Activated CD4-positive, alpha-beta memory T cell treated with anti-CD3 and anti-CD28 coated beads for 36 hours (primary cell): ENCODE measurements at regions not wholly inside any gene's neighbourhood (a gene's known extent, or its start where the extent isn't known, plus 50 kb on each side); places are given as distances from the start of the nearest gene placed in this dataset.
"Not testable (repeated sequence)": the region's sequence is repeated elsewhere in the genome, so short reads cannot be mapped to it uniquely, and the experiment has no call there.

Experiments used
- CTCF ChIA-PET: fragments of 350-600 bp; sonication (Branson Sonifier 250); formaldehyde crosslinking; loops from one replicate; lab custom pipeline; 2021; ENCODE audit warnings: antibody characterized with exemption, inconsistent platforms; lab: Charles Lee
- POLR2A ChIA-PET: fragments of 350-600 bp; sonication (Branson Sonifier 250); formaldehyde crosslinking; loops from one replicate; lab custom pipeline; 2021; ENCODE audit warnings: antibody characterized with exemption; lab: Charles Lee
- DNase-seq: peaks from one replicate; pipeline ENCODE4 v3.0.0-alpha.2; 2020
- H3K27ac Mint-ChIP-seq: one replicate; pipeline ENCODE4 v1.8.0; 2021; ENCODE audit warnings: mixed read lengths
- H3K27me3 Mint-ChIP-seq: one replicate; pipeline ENCODE4 v1.8.0; 2021; ENCODE audit warnings: mixed read lengths
- H3K36me3 Mint-ChIP-seq: one replicate; pipeline ENCODE4 v1.8.0; 2021; ENCODE audit warnings: mixed read lengths
- H3K4me1 Mint-ChIP-seq: one replicate; pipeline ENCODE4 v1.8.0; 2021; ENCODE audit warnings: low read depth, mixed read lengths
- H3K4me3 Mint-ChIP-seq: one replicate; pipeline ENCODE4 v1.8.0; 2021; ENCODE audit warnings: mild to moderate bottlenecking, mixed read lengths
- H3K9me3 Mint-ChIP-seq: one replicate; pipeline ENCODE4 v1.8.0; 2021; ENCODE audit warnings: mixed read lengths
- intact Hi-C: fragments of 100-400 bp; cut with micrococcal nuclease; formaldehyde crosslinking; loops from one replicate; pipeline ENCODE4 v1.15.1; 2023

DNA sequence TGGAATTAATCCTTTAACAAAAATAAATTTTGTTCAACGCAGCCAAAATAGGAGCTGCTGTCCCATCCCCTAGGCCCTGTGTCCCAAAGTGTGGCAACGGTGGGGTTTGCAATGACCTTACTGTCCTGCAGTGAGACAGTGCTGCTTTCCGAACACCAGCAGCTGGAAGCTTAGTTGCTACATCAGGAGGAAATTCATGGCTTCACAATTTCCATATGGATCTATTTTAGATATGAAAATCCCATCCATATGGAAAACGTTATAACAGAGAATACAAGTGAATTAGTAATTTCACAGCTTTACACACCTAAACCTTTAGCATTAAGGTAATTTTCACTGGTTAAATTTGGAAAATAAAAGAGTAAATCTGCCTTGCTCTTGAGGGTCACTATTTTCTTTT is 396.3 kb upstream of the TENM3 start:
- ChIA-PET POLR2A (no interaction called here), CTCF (no interaction called here)
- intact Hi-C loops: no loop called here
- Mint-ChIP-seq H3K4me3 (no peak overlapping the region), H3K4me1 (no peaks in the 10 kb centered on the region), H3K27ac (no peak overlapping the region), H3K27me3 (no peaks in the 10 kb centered on the region), H3K9me3 (peaks cover 5% of the 10 kb centered on the region), H3K36me3 (no peaks in the 10 kb centered on the region)
- no peak for DNase-seq

DNA sequence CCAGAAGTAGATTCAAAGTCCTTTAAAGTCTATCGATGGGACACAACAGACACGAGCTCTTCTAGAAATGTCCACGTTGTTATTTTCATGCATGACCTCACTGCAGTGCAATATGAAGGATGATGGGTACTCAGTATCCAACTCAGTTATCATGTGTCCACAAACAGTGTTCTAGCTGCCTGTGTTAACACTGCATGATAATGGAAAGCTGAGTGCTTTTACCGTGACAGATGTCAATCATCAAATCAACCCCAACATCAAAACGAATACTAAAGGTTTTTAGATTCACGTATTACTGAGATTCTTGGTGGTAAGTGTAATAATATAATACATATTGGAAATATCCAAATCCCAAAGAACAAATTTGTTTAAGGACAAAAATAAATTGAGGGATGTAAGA is 394.8 kb upstream of the TENM3 start:
- ChIA-PET CTCF (no interaction called here), POLR2A (no interaction called here)
- Mint-ChIP-seq H3K9me3 (peaks cover 5% of the 10 kb centered on the region), H3K4me1 (no peaks in the 10 kb centered on the region), H3K27ac (no peak overlapping the region), H3K36me3 (no peaks in the 10 kb centered on the region), H3K4me3 (no peak overlapping the region), H3K27me3 (no peaks in the 10 kb centered on the region)
- intact Hi-C loops: no loop called here
- DNase-seq: no peak

DNA sequence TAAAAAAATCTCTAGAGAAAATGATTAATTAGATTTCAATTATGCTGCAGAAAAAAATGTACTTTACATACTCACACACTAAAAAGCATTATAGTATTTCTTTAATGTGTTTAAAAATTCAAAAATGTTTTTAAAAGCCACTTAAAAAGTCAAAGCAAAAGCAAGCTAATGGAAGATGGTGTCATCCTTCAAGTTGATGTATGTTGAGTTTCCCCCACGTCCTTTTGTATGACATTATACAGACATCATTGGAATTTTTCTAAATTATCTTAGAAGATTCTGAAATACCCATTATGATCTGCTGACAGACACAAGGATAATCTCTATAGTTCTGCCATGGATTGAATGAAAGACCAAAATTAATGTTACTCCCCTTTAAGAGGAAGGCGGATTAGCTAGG is 393.7 kb upstream of the TENM3 start:
- ChIA-PET POLR2A (no interaction called here), CTCF (no interaction called here)
- Mint-ChIP-seq H3K36me3 (no peaks in the 10 kb centered on the region), H3K27ac (no peak overlapping the region), H3K9me3 (peaks cover 2% of the 10 kb centered on the region), H3K4me3 (no peak overlapping the region), H3K27me3 (no peaks in the 10 kb centered on the region), H3K4me1 (no peaks in the 10 kb centered on the region)
- DNase-seq: no peak
- intact Hi-C loops: no loop called here

DNA sequence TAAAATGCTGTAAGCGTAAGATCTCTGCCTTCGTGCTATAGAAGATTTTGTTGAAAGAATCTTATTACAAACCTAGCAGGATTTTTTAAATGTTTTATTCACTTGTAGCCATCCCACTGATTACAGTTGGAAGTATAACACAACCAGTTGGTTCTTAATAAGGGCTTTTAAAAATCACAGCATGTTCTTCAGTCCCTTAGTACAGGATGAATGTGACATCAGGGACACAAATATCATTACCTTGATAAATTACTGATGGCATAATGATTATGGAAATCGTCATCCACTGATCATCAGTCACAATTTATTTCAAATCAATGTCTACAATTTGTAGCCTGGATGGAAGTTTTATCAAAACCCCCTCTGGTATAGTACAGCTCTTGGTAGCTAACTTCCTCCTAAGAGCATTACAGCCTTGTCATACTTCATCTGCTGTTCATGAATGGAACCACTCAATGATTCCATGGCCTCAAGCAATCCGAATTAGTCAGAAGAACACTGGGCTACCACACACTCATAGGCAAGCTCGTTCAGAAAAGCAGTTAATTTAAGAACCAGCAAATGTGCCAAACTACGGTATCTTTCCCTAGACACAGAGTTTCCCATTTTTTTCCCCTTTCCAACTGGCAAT is 389.2 kb upstream of the TENM3 start:
- Mint-ChIP-seq H3K36me3 (no peaks in the 10 kb centered on the region), H3K4me3 (no peak overlapping the region), H3K9me3 (peaks cover 11% of the 10 kb centered on the region), H3K27ac (no peak overlapping the region), H3K4me1 (no peaks in the 10 kb centered on the region), H3K27me3 (no peaks in the 10 kb centered on the region)
- CTCF ChIA-PET: no interaction called here
- POLR2A ChIA-PET: no interaction called here
- intact Hi-C loops: no loop called here
- DNase-seq: no peak

DNA sequence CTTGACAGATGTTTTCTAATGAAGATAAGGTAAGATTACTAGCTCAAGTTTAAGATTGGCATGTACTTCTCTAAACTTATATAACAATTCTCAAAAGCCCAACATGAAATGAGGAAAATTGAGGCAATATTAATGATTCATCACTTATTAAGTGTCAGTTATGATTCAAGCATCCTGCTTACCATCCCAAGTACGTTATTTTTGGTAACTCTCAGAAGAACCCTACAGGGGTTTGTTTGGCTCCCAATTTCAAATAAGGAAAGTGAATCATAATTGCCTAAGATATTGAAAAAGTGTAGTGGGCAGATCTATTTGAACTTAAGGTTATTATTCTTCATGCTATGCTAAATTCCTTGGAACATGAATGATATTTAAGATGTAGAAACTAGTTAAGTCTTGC is 387.9 kb upstream of the TENM3 start:
- DNase-seq: no peak
- H3K4me1 Mint-ChIP-seq: no peaks in the 10 kb centered on the region
- H3K27ac Mint-ChIP-seq: no peak overlapping the region
- intact Hi-C loops: no loop called here
- H3K4me3 Mint-ChIP-seq: no peak overlapping the region
- H3K9me3 Mint-ChIP-seq: peaks cover 11% of the 10 kb centered on the region
- H3K36me3 Mint-ChIP-seq: no peaks in the 10 kb centered on the region
- ChIA-PET POLR2A (no interaction called here), CTCF (no interaction called here)
- no peaks in the 10 kb centered on the region for H3K27me3 Mint-ChIP-seq

DNA sequence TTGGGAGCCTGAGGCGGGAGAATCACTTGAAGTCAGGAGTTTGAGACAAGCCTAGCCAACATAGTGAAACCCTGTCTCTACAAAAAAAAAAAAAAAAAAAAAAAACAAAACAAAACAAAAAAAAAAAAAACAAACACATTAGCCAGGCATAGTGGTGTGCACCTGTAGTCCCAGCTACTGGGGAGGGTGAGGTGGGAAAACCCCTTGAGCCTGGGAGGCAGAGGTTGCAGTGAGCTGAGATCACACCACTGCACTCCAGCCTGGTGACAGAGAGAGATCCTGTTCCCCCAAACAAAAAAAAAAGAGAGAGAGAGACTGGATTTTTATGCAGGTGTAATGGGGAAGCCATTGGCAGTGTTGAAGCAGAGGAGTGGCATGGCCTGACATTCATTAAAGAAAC is 385.7 kb upstream of the TENM3 start:
- POLR2A ChIA-PET, H3K4me1 Mint-ChIP-seq, H3K4me3 Mint-ChIP-seq, H3K36me3 Mint-ChIP-seq, H3K27me3 Mint-ChIP-seq, DNase-seq, intact Hi-C loops, H3K27ac Mint-ChIP-seq, H3K9me3 Mint-ChIP-seq, CTCF ChIA-PET: not testable (repeated sequence)

DNA sequence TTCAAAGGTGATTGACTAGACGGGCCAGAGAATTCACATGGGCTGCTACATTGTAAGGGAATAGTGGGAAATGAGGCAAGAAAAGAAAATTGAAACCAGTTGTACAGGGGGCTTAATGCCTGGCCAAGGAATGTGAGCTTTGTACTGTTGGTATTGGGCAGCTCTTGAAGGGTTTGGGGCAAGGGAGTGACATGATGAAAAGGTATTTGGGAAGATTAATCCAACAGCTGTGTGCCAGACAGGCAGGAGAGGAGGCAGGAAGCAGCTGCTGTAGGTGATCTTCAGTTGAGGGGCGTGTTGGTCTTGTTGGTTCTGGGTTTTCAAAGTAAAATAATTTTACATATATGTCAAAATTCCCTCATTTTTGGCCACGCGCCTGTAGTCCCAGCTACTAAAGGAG is 384.5 kb upstream of the TENM3 start:
- no peak overlapping the region for H3K27ac Mint-ChIP-seq
- DNase-seq: no peak
- H3K4me3 Mint-ChIP-seq: no peak overlapping the region
- H3K36me3 Mint-ChIP-seq: no peaks in the 10 kb centered on the region
- ChIA-PET CTCF (no interaction called here), POLR2A (no interaction called here)
- peaks cover 9% of the 10 kb centered on the region for H3K9me3 Mint-ChIP-seq
- H3K27me3 Mint-ChIP-seq: no peaks in the 10 kb centered on the region
- intact Hi-C loops: no loop called here
- H3K4me1 Mint-ChIP-seq: no peaks in the 10 kb centered on the region

DNA sequence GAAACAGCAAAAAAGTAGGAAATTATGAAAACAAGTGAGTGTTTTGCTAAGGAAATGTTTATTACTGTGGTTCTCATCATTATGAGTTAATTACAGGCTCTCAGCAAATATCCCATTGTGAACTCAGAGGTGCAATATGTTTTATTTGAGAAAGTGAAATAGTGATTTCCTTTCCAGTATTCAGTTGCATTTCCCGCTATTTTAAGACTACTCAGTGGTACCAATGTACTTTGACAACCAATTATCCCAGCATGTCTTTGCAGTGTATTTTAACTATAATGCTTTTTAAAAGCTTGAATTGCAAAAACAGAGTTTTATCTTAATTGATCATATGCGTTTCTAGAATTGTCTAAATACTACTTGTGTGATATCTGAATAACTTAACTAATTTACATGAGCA is 383.8 kb upstream of the TENM3 start:
- Mint-ChIP-seq H3K4me1 (no peaks in the 10 kb centered on the region), H3K27ac (no peak overlapping the region), H3K36me3 (no peaks in the 10 kb centered on the region), H3K27me3 (no peaks in the 10 kb centered on the region), H3K9me3 (peaks cover 9% of the 10 kb centered on the region), H3K4me3 (no peak overlapping the region)
- intact Hi-C loops: no loop called here
- no peak for DNase-seq
- CTCF ChIA-PET: no interaction called here
- POLR2A ChIA-PET: no interaction called here

DNA sequence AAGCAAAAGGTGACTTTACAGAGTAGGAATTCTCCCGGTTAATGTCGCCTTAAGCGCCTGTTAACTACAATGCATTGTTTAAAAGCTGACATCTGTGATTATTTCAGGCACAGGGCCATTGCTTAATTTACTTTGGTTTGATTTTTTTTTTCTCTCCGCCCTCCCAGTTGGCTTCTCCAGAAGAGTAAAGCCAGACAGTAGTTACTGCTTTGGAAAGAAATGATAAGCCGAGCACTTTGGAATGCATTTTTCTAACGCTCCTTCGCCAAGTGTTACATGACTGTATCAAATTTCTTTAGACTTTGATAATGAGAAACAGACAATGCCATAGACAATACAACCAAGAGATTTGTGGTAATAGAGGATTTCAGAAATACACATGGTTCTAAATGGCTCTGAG is 383.0 kb upstream of the TENM3 start:
- ChIA-PET CTCF (no interaction called here), POLR2A (no interaction called here)
- Mint-ChIP-seq H3K4me1 (no peaks in the 10 kb centered on the region), H3K27ac (no peak overlapping the region), H3K9me3 (peaks cover 9% of the 10 kb centered on the region), H3K36me3 (no peaks in the 10 kb centered on the region), H3K4me3 (no peak overlapping the region), H3K27me3 (no peaks in the 10 kb centered on the region)
- DNase-seq: no peak
- intact Hi-C loops: no loop called here

DNA sequence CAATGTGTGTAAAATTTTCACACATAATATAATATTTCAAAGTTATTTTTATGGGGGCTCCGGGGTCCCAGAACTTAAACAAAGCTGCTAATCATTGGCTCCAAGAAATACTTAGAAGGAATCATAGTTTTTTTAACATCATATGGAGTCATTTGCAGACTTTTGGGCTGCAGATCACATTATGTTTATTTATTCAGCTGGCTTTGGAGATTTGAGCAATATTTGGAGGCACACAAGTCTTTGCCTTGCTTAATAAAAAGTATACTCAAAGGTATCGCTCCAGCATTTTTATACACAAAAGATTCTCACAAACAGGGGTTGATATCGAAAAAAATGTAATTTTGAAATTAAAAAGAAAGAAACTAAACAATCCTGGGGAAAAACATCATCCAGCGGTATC is 382.5 kb upstream of the TENM3 start:
- Mint-ChIP-seq H3K27ac (no peak overlapping the region), H3K4me1 (no peaks in the 10 kb centered on the region), H3K4me3 (no peak overlapping the region), H3K27me3 (no peaks in the 10 kb centered on the region), H3K9me3 (peaks cover 5% of the 10 kb centered on the region), H3K36me3 (no peaks in the 10 kb centered on the region)
- CTCF ChIA-PET: no interaction called here
- POLR2A ChIA-PET: no interaction called here
- DNase-seq: no peak
- intact Hi-C loops: no loop called here

DNA sequence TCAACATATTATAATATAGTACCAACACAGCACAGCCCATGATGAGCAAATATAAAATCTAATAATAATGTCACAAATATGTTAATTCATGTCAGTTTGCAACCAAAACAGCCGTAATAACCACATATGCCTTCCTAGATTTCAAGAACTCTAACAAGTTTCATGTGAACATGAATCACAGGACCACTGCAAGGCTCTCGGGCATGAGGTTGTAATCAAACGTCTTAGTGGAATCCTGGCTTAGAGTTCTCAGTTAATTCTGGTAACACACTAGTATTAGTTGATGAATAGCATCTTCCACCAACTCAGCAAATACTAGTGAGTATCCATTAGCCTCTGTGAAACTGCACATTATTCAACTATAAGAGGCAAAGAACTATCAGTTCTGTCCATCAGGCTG is 379.3 kb upstream of the TENM3 start:
- Mint-ChIP-seq H3K27me3 (no peaks in the 10 kb centered on the region), H3K9me3 (no peaks in the 10 kb centered on the region), H3K36me3 (no peaks in the 10 kb centered on the region), H3K27ac (no peak overlapping the region), H3K4me1 (no peaks in the 10 kb centered on the region), H3K4me3 (no peak overlapping the region)
- POLR2A ChIA-PET: no interaction called here
- DNase-seq: no peak
- intact Hi-C loops: no loop called here
- CTCF ChIA-PET: no interaction called here

DNA sequence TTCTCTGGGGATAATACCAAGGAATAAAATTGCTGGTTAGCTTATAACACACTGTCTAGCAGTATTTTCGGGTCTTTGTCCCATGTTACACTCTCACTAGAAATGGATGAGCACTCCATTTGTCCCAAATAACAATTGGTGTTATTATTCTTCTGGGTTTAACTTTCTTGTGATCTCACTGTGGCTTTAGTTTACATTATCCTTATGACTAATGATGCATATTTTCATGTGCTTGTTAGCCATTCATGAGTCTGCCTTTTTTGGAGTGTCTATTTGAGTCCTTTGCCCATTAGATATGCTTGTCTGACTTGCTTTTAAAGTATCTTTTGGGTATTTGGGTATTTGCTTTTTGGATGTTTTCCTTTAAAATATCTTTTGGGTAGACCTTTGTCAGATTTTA is 372.9 kb upstream of the TENM3 start:
- Mint-ChIP-seq H3K36me3 (no peaks in the 10 kb centered on the region), H3K27ac (no peak overlapping the region), H3K4me1 (no peaks in the 10 kb centered on the region), H3K4me3 (no peak overlapping the region), H3K9me3 (peaks cover 8% of the 10 kb centered on the region), H3K27me3 (no peaks in the 10 kb centered on the region)
- intact Hi-C loops: no loop called here
- no peak for DNase-seq
- ChIA-PET POLR2A (no interaction called here), CTCF (no interaction called here)

DNA sequence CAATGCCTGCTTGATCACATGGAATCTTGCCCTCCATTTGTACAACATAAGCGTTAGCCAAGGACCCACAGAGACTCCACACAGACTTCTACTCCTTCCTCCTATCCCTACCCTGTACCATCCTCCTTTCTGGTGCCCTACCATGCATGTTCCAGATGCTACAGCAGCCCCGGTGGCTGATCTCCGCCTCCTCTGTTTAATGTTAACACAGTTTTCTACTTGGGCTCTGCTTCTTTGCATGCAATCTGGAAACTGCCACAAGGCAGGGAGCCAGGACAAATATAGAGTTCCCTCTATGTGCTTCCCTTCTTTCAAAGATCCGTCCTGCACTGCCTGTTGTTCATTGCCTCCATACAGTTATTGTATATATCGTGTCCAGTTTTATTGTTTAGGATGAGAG is 368.6 kb upstream of the TENM3 start:
- CTCF ChIA-PET: no interaction called here
- Mint-ChIP-seq H3K36me3 (no peaks in the 10 kb centered on the region), H3K4me1 (no peaks in the 10 kb centered on the region), H3K27me3 (no peaks in the 10 kb centered on the region), H3K4me3 (no peak overlapping the region), H3K27ac (no peak overlapping the region), H3K9me3 (peaks cover 10% of the 10 kb centered on the region)
- intact Hi-C loops: no loop called here
- POLR2A ChIA-PET: no interaction called here
- no peak for DNase-seq
